ENCODE measurements at regions not wholly inside any gene's neighbourhood (a gene's known extent, or its start where the extent isn't known, plus 50 kb on each side); places are given as distances from the start of the nearest gene placed in this dataset.

DNA sequence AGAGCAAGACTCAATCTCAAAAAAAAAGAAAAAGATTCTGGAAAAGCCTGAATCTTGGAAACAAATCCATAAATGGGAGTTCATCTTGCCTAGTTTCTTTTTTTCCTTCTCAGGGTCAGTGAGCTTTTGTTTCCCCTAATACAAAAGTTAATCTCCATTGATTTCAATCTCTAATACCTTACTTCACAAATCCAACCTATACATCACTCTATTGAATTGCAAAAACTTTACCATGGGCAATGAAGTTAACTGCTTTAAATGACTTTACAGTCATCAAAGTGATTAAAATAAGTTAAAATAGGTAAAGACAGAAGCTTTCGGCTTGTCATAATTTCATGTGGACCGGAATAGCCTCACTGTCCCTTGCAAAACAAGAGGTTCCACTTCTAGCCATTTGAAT lies 1012.7 kb upstream of the SEL1L start:
- H3K36me3 ChIP-seq (ENCODE audit: low read depth): no peaks in the 10 kb centered on the region
- no peak for DNase-seq
- H3K4me1 ChIP-seq (ENCODE audit: low read depth): no peaks in the 10 kb centered on the region
- no peak overlapping the region for H3K4me3 ChIP-seq
- H3K9me3 ChIP-seq: peaks cover 8% of the 10 kb centered on the region
- TF ChIP-seq, protein P1, sequence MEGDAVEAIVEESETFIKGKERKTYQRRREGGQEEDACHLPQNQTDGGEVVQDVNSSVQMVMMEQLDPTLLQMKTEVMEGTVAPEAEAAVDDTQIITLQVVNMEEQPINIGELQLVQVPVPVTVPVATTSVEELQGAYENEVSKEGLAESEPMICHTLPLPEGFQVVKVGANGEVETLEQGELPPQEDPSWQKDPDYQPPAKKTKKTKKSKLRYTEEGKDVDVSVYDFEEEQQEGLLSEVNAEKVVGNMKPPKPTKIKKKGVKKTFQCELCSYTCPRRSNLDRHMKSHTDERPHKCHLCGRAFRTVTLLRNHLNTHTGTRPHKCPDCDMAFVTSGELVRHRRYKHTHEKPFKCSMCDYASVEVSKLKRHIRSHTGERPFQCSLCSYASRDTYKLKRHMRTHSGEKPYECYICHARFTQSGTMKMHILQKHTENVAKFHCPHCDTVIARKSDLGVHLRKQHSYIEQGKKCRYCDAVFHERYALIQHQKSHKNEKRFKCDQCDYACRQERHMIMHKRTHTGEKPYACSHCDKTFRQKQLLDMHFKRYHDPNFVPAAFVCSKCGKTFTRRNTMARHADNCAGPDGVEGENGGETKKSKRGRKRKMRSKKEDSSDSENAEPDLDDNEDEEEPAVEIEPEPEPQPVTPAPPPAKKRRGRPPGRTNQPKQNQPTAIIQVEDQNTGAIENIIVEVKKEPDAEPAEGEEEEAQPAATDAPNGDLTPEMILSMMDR (IDR thresholded peaks at IDR 0.05): no peak
- intact Hi-C loops (cut with DNase I, micrococcal nuclease): no loop called here
- no peak for ATAC-seq

DNA sequence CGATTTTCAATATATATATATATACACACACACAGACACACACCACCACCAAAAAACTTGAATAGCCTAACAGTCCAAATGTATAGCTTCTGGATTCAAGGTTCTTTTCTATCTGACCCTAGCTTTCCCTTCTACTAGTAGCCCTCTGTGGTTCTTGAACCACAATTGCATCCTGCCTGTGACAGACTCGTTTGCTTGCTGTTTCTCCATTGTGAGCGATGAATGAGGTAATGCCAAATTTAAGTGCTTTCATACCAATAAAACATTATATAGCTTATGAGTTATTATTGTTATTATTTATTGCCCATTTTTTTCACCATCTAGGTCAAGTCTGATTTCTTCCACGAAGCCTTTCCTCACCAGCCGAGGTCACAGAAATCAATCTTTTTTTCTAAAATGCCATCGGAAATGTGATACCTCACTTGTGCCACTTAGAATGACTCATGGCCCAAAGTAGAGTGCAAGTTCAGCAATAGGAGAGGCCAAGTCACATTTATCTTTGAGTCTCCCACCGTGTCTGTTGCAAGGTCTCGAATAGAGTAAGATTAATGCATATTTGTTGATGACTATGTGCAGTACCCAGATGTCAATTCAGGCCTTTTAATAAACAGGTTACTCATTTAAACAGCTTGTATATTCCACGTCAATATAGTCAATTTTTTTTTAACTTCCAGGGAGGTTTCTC lies 1015.8 kb upstream of the SEL1L start:
- Histone ChIP-seq H3K9me3 (peaks cover 4% of the 10 kb centered on the region), H3K36me3 (ENCODE audit: low read depth) (no peaks in the 10 kb centered on the region), H3K4me3 (no peak overlapping the region), H3K4me1 (ENCODE audit: low read depth) (no peaks in the 10 kb centered on the region)
- ATAC-seq (no peak), DNase-seq (no peak)
- TF ChIP-seq, protein P1 (IDR thresholded peaks at IDR 0.05): no peak
- intact Hi-C loops (cut with DNase I, micrococcal nuclease): no loop called here

DNA sequence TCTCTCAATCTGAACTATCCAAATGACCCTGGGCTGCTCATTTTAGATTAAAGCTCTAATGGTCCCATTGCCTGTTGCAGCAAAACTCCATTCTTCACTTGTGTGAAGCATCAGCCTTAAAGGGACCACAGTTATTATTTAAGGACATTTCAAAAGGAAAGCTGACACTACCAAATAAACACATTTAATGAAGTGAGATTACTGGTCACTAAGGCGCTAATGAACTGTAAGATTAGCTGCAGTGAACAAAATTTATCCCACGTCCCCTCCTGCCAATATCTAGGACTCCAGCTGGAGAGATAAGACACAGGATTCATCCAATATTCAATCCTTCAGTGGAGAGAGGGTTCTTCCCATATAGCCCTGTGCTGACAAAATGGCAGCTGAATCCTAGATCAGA lies 1029.2 kb upstream of the SEL1L start:
- intact Hi-C loops (cut with DNase I, micrococcal nuclease): no loop called here
- no peak overlapping the region for H3K4me3 ChIP-seq

DNA sequence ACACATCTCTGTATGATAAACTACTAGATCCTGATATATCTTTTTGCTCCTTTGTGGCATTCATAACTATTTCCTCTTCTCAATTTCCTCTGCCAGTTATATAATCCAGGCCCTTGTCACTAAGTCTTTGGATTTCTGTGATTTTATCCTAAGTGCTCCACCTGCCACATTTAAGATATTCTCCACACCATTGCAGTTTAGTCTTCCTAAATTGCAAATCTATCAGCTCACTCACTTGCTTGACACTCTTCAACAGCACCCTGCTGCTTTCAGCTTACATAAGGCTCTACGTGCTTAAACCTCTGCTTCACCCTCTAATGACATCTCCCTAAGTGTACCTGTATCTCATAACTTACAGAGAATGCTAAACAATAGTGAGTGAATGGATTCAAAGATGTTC lies 1032.2 kb upstream of the SEL1L start:
- TF ChIP-seq, protein P1 (IDR thresholded peaks at IDR 0.05): no peak
- no peaks in the 10 kb centered on the region for H3K36me3 ChIP-seq (ENCODE audit: low read depth)
- intact Hi-C loops (cut with DNase I, micrococcal nuclease): no loop called here
- DNase-seq: no peak
- H3K9me3 ChIP-seq: peaks cover 19% of the 10 kb centered on the region
- H3K4me3 ChIP-seq: no peak overlapping the region
- ATAC-seq: no peak
- H3K4me1 ChIP-seq (ENCODE audit: low read depth): no peaks in the 10 kb centered on the region

More for the DNA sequence above, 1029.2 kb upstream of the SEL1L start:
- DNase-seq (no peak), ATAC-seq (no peak)
- no peaks in the 10 kb centered on the region for H3K4me1 ChIP-seq (ENCODE audit: low read depth)
- TF ChIP-seq, protein P1 (IDR thresholded peaks at IDR 0.05): no peak
- peaks cover 15% of the 10 kb centered on the region for H3K9me3 ChIP-seq
- no peaks in the 10 kb centered on the region for H3K36me3 ChIP-seq (ENCODE audit: low read depth)

DNA sequence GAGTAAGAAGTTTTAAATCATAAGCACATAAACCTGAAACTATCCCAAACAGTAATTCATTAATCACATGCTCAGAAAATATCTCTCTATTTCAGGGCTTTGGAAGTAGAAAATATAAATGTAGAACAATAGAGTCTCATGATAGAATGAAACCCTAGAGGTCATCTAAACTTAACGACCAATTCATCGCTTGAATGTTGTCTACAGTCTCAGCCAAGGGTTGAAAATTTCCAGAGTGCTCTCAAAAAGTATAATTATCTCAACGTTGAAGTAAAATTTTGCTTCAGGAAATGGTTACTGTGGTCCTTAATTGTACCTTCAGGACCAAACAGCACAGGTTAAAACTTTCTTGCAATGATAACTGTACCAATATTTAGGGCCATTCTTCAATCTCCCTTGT lies 1053.6 kb upstream of the SEL1L start:
- no peak for ATAC-seq
- no peak for DNase-seq
- intact Hi-C loops (cut with DNase I, micrococcal nuclease): no loop called here
- Histone ChIP-seq H3K4me1 (ENCODE audit: low read depth) (no peaks in the 10 kb centered on the region), H3K36me3 (ENCODE audit: low read depth) (no peaks in the 10 kb centered on the region), H3K4me3 (no peak overlapping the region), H3K9me3 (peaks cover 5% of the 10 kb centered on the region)
- TF ChIP-seq, protein P1 (IDR thresholded peaks at IDR 0.05): no peak

DNA sequence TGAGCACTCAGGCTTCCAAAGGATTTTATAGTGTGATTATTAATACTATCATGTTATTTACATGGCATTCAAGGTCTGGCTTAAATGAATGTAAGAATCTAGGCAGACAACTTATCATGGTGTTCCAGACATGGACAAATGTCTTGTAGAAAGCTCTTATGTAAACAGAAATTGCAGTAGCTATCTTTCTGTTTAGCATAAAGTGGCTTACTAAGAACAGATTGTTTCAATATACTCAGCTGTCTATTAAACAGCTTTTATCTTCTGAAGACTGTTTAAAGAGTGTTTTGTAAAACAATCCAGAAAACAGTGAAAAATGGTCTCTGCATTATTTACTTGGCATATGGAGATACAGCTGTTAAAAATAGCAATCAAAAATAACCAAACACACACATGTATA lies 1061.8 kb upstream of the SEL1L start:
- Histone ChIP-seq H3K36me3 (ENCODE audit: low read depth) (no peaks in the 10 kb centered on the region), H3K4me1 (ENCODE audit: low read depth) (no peaks in the 10 kb centered on the region), H3K9me3 (peaks cover 10% of the 10 kb centered on the region), H3K4me3 (no peak overlapping the region)
- no peak for ATAC-seq
- TF ChIP-seq, protein P1 (IDR thresholded peaks at IDR 0.05): no peak
- intact Hi-C loops (cut with DNase I, micrococcal nuclease): no loop called here
- no peak for DNase-seq

All from mucosa of descending colon (tissue), 3 donors.